MM.1S (cell line): ENCODE measurements at regions not wholly inside any gene's neighbourhood (a gene's known extent, or its start where the extent isn't known, plus 50 kb on each side); places are given as distances from the start of the nearest gene placed in this dataset.

Experiments
- DNase-seq: peaks from one replicate; pipeline ENCODE4 v3.0.0-alpha.2; 2015
- H2AFZ ChIP-seq: fragments of 300-600 bp; sonication (generic); 2 replicates; pipeline ENCODE4 v1.6.0; 2016; ENCODE audit warnings: antibody characterized with exemption, low read length
- H3F3A ChIP-seq: fragments of 300-600 bp; sonication (generic); 2 replicates; pipeline ENCODE4 v1.6.1; 2016; ENCODE audit warnings: mild to moderate bottlenecking, antibody characterized with exemption, low read length, moderate library complexity, mixed read lengths; ENCODE audit not compliant: insufficient read depth
- H3K27ac ChIP-seq: fragments of 300-600 bp; sonication (generic); 2 replicates; pipeline ENCODE4 v1.5.1; 2016; ENCODE audit warnings: mild to moderate bottlenecking, low read length
- H3K27me3 ChIP-seq: fragments of 300-600 bp; sonication (generic); replicated peaks from 2 replicates; pipeline ENCODE4 v1.6.0; 2016; ENCODE audit warnings: low read length; ENCODE audit not compliant: insufficient read depth
- H3K36me3 ChIP-seq: fragments of 300-600 bp; sonication (generic); replicated peaks from 2 replicates; pipeline ENCODE4 v1.6.1; 2016; ENCODE audit warnings: mild to moderate bottlenecking, low read length, mixed read lengths; ENCODE audit not compliant: insufficient read depth
- H3K4me1 ChIP-seq: fragments of 300-600 bp; sonication (generic); 2 replicates; pipeline ENCODE4 v1.6.1; 2016; ENCODE audit warnings: low read length, mixed read lengths
- H3K4me2 ChIP-seq: fragments of 300-600 bp; sonication (generic); 2 replicates; pipeline ENCODE4 v1.6.0; 2016; ENCODE audit warnings: low read depth, low read length
- H3K4me3 ChIP-seq: fragments of 300-600 bp; sonication (generic); 2 replicates; pipeline ENCODE4 v1.5.1; 2016; ENCODE audit warnings: low read length, mixed read lengths
- H3K79me2 ChIP-seq: fragments of 300-600 bp; sonication (generic); 2 replicates; pipeline ENCODE4 v1.6.1; 2016; ENCODE audit warnings: mixed run types, low read length, mixed read lengths
- H3K9ac ChIP-seq: fragments of 300-600 bp; sonication (generic); 2 replicates; pipeline ENCODE4 v1.6.1; 2016; ENCODE audit warnings: low read length, mixed read lengths
- H3K9me2 ChIP-seq: fragments of 300-600 bp; sonication (generic); replicated peaks from 2 replicates; pipeline ENCODE4 v1.6.1; 2016; ENCODE audit warnings: mild to moderate bottlenecking, low read length, mixed read lengths; ENCODE audit not compliant: insufficient read depth
- H3K9me3 ChIP-seq: fragments of 300-600 bp; sonication (generic); replicated peaks from 2 replicates; pipeline ENCODE4 v1.6.1; 2016; ENCODE audit warnings: mild to moderate bottlenecking, low read length, mixed read lengths; ENCODE audit not compliant: insufficient read depth
- H4K20me1 ChIP-seq: fragments of 300-600 bp; sonication (generic); 2 replicates; pipeline ENCODE4 v1.6.1; 2016; ENCODE audit warnings: mild to moderate bottlenecking, low read length, moderate library complexity, mixed read lengths; ENCODE audit not compliant: insufficient read depth
- CTCF ChIP-seq: fragments of 300-600 bp; sonication (generic); IDR thresholded peaks from 2 replicates; pipeline ENCODE4 v1.5.1; 2016; ENCODE audit warnings: antibody characterized with exemption, low read length, mixed read lengths
- EZH2 ChIP-seq: fragments of 300-600 bp; sonication (generic); optimal IDR thresholded peaks from 2 replicates; pipeline ENCODE3; 2017; ENCODE audit warnings: low read depth, mild to moderate bottlenecking, antibody characterized with exemption, low read length, mixed read lengths
- EZH2phosphoT487 ChIP-seq: fragments of 300-600 bp; sonication (generic); IDR thresholded peaks from 2 replicates; pipeline ENCODE4 v1.6.1; 2018; ENCODE audit warnings: antibody characterized with exemption, low read length

DNA sequence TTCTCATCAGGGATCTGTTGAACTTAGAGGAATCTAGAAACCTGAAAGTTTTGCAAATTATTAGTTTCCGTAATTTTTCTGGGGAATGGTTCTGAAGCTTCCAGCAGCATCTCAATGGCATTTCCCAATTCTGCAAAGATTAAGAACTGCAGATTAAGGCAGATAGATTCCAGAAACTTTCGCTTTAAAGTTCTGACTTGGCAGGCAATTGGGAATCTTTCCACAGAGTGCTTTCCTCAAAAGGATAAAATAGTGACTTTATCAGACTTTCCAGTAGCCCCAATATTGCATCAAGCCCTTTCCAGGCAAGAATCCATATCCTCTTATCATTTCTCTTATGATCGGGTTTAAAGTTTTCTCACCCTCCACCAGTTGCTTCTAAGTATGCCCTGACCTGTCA lies 261.1 kb downstream of the FNDC1 start:
- Histone ChIP-seq H3K4me3 (no peak overlapping the region), H2AFZ (no peak overlapping the region), H3K36me3 (no peaks in the 10 kb centered on the region), H3K9me2 (no peaks in the 10 kb centered on the region), H3K9me3 (no peaks in the 10 kb centered on the region), H3F3A (no peaks in the 10 kb centered on the region), H3K27ac (no peak overlapping the region), H3K4me1 (no peaks in the 10 kb centered on the region), H3K4me2 (no peak overlapping the region), H3K27me3 (no peaks in the 10 kb centered on the region), H4K20me1 (no peaks in the 10 kb centered on the region), H3K9ac (no peak overlapping the region), H3K79me2 (no peaks in the 10 kb centered on the region)
- no peak for DNase-seq
- TF ChIP-seq EZH2, result no peak
- no peak for TF ChIP-seq CTCF
- no peak for TF ChIP-seq EZH2phosphoT487

- Histone ChIP-seq H3K4me3 (no peak overlapping the region), H3K79me2 (no peaks in the 10 kb centered on the region), H3K36me3 (no peaks in the 10 kb centered on the region), H3K27me3 (no peaks in the 10 kb centered on the region), H2AFZ (no peak overlapping the region), H3K9me2 (no peaks in the 10 kb centered on the region), H3F3A (no peaks in the 10 kb centered on the region), H3K27ac (no peak overlapping the region), H4K20me1 (no peaks in the 10 kb centered on the region), H3K9me3 (no peaks in the 10 kb centered on the region), H3K9ac (no peak overlapping the region), H3K4me2 (no peak overlapping the region), H3K4me1 (no peaks in the 10 kb centered on the region)
- no peak for DNase-seq
- TF ChIP-seq CTCF, result no peak
- no peak for TF ChIP-seq EZH2
- TF ChIP-seq EZH2phosphoT487, result no peak
These were observed 260.2 kb downstream of the FNDC1 start for GRCh38 chr6:159429433-159429832.

DNA sequence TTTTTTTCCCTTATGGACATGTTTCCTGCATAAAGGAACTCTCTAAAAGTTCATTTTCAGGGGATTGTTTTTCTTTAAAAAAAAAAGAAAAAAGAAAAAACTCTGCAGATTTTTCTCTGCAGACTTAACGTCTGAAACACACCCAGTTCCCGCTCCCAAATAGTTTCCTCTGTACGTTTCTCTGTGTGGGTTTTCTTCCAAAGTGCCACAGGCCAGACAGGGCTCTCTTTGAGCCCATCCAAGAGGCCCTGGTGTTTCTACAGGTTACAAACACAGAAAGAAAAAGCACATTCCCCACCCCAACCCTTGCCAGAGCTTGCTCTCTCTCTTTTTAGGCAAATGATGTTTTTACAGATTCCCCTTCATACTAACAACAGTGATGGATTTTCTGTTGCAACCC lies 258.6 kb downstream of the FNDC1 start:
- Histone ChIP-seq H3K4me3 (no peak overlapping the region), H3K9ac (no peak overlapping the region), H3K9me3 (no peaks in the 10 kb centered on the region), H3K4me2 (no peak overlapping the region), H3K4me1 (no peaks in the 10 kb centered on the region), H3K27ac (no peak overlapping the region), H3K79me2 (no peaks in the 10 kb centered on the region), H3K27me3 (no peaks in the 10 kb centered on the region), H3F3A (no peaks in the 10 kb centered on the region), H4K20me1 (no peaks in the 10 kb centered on the region), H2AFZ (no peak overlapping the region), H3K9me2 (no peaks in the 10 kb centered on the region), H3K36me3 (no peaks in the 10 kb centered on the region)
- TF ChIP-seq CTCF (no peak), EZH2 (no peak), EZH2phosphoT487 (no peak)
- DNase-seq, result no peak

DNA sequence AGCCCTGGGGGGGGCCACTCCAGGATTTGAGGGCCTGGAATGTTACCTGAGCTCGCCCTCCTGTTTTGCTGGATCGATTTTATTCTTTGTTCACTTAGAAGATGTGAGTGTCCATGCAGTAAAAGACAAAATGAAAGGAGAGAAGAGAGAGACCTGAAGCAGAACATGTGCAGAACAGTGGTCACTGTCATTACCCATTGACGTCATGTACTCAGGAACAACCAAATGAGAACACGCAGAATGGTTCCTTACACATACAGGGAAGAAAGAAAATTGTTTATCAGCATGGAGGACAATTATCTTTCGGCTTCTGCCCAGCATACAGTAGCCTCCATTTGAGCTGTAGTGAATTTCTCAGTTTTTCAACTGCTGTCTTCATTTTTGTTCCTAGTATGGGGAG lies 258.1 kb downstream of the FNDC1 start:
- H3K9me3 ChIP-seq, result no peaks in the 10 kb centered on the region
- no peaks in the 10 kb centered on the region for H4K20me1 ChIP-seq
- H3K79me2 ChIP-seq, result no peaks in the 10 kb centered on the region
- H3K4me2 ChIP-seq, result no peak overlapping the region
- TF ChIP-seq EZH2phosphoT487 (no peak), EZH2 (no peak), CTCF (no peak)
- H3F3A ChIP-seq, result no peaks in the 10 kb centered on the region
- H3K9me2 ChIP-seq, result no peaks in the 10 kb centered on the region
- no peak overlapping the region for H3K4me3 ChIP-seq
- no peaks in the 10 kb centered on the region for H3K4me1 ChIP-seq
- H3K36me3 ChIP-seq, result no peaks in the 10 kb centered on the region
- H3K27ac ChIP-seq, result no peak overlapping the region
- no peak for DNase-seq
- no peaks in the 10 kb centered on the region for H3K27me3 ChIP-seq
- no peak overlapping the region for H2AFZ ChIP-seq
- H3K9ac ChIP-seq, result no peak overlapping the region
